ENCODE measurements at regions not wholly inside any gene's neighbourhood (a gene's known extent, or its start where the extent isn't known, plus 50 kb on each side); places are given as distances from the start of the nearest gene placed in this dataset.
A peak's percentile ranks its signal among the peaks of the same experiment; 100 is the strongest.

- TF ChIP-seq TAF1 (IDR thresholded peaks at IDR 0.05; ENCODE audit: borderline replicate concordance, low read depth, low read length) (no peak), POLR2AphosphoS5 (IDR thresholded peaks at IDR 0.05; ENCODE audit: low read depth, low read length) (no peak), POLR2A (IDR thresholded peaks at IDR 0.05; ENCODE audit: low read depth, low read length) (no peak)
- no peak for FAIRE-seq
- no peak for DNase-seq (ENCODE audit: insufficient read length)
Measured at GRCh38 chr3:59388555-59389270, 338.9 kb upstream of the CFAP20DC start.

GRCh38 chr3:59386165-59386564 lies 336.3 kb upstream of the CFAP20DC start:
- FAIRE-seq = peak; percentile 85
- peak; percentile 28 for DNase-seq (ENCODE audit: insufficient read length)
- no peak for TF ChIP-seq POLR2AphosphoS5 (IDR thresholded peaks at IDR 0.05; ENCODE audit: low read depth, low read length)
- TF ChIP-seq POLR2A (IDR thresholded peaks at IDR 0.05; ENCODE audit: low read depth, low read length) = no peak
- TF ChIP-seq TAF1 (IDR thresholded peaks at IDR 0.05; ENCODE audit: borderline replicate concordance, low read depth, low read length) = no peak

GRCh38 chr3:59385547-59385946 lies 335.7 kb upstream of the CFAP20DC start:
- FAIRE-seq (no peak), DNase-seq (ENCODE audit: insufficient read length) (no peak)

GRCh38 chr3:59381282-59381681 lies 331.5 kb upstream of the CFAP20DC start:
- DNase-seq (ENCODE audit: insufficient read length) = no peak
- FAIRE-seq = peak; percentile 86
- TF ChIP-seq POLR2AphosphoS5 (IDR thresholded peaks at IDR 0.05; ENCODE audit: low read depth, low read length) (no peak), TAF1 (IDR thresholded peaks at IDR 0.05; ENCODE audit: borderline replicate concordance, low read depth, low read length) (no peak), POLR2A (IDR thresholded peaks at IDR 0.05; ENCODE audit: low read depth, low read length) (no peak)

More at GRCh38 chr3:59385547-59385946, 335.7 kb upstream of the CFAP20DC start:
- no peak for TF ChIP-seq POLR2AphosphoS5 (IDR thresholded peaks at IDR 0.05; ENCODE audit: low read depth, low read length)
- no peak for TF ChIP-seq TAF1 (IDR thresholded peaks at IDR 0.05; ENCODE audit: borderline replicate concordance, low read depth, low read length)
- no peak for TF ChIP-seq POLR2A (IDR thresholded peaks at IDR 0.05; ENCODE audit: low read depth, low read length)

GRCh38 chr3:59380146-59380545 lies 330.3 kb upstream of the CFAP20DC start:
- TF ChIP-seq POLR2AphosphoS5 (IDR thresholded peaks at IDR 0.05; ENCODE audit: low read depth, low read length) (no peak), TAF1 (IDR thresholded peaks at IDR 0.05; ENCODE audit: borderline replicate concordance, low read depth, low read length) (no peak), POLR2A (IDR thresholded peaks at IDR 0.05; ENCODE audit: low read depth, low read length) (no peak)
- no peak for DNase-seq (ENCODE audit: insufficient read length)
- FAIRE-seq = no peak

GRCh38 chr3:59374818-59375211 lies 325.0 kb upstream of the CFAP20DC start:
- FAIRE-seq (peak; percentile 98), DNase-seq (ENCODE audit: insufficient read length) (no peak)
- TF ChIP-seq POLR2AphosphoS5 (IDR thresholded peaks at IDR 0.05; ENCODE audit: low read depth, low read length) = no peak
- no peak for TF ChIP-seq TAF1 (IDR thresholded peaks at IDR 0.05; ENCODE audit: borderline replicate concordance, low read depth, low read length)
- no peak for TF ChIP-seq POLR2A (IDR thresholded peaks at IDR 0.05; ENCODE audit: low read depth, low read length)

GRCh38 chr3:59374091-59374817 lies 324.4 kb upstream of the CFAP20DC start:
- no peak for TF ChIP-seq TAF1 (IDR thresholded peaks at IDR 0.05; ENCODE audit: borderline replicate concordance, low read depth, low read length)
- TF ChIP-seq POLR2AphosphoS5 (IDR thresholded peaks at IDR 0.05; ENCODE audit: low read depth, low read length) = no peak
- TF ChIP-seq POLR2A (IDR thresholded peaks at IDR 0.05; ENCODE audit: low read depth, low read length) = no peak
- DNase-seq (ENCODE audit: insufficient read length) (no peak), FAIRE-seq (no peak)

GRCh38 chr3:59372346-59372745 lies 322.5 kb upstream of the CFAP20DC start:
- DNase-seq (ENCODE audit: insufficient read length) (no peak), FAIRE-seq (no peak)
- TF ChIP-seq TAF1 (IDR thresholded peaks at IDR 0.05; ENCODE audit: borderline replicate concordance, low read depth, low read length) = no peak

- FAIRE-seq (no peak), DNase-seq (ENCODE audit: insufficient read length) (no peak)
- TF ChIP-seq POLR2AphosphoS5 (IDR thresholded peaks at IDR 0.05; ENCODE audit: low read depth, low read length) (no peak), TAF1 (IDR thresholded peaks at IDR 0.05; ENCODE audit: borderline replicate concordance, low read depth, low read length) (no peak), POLR2A (IDR thresholded peaks at IDR 0.05; ENCODE audit: low read depth, low read length) (no peak)
Measured at GRCh38 chr3:59368900-59369675, 319.3 kb upstream of the CFAP20DC start.

- DNase-seq (ENCODE audit: insufficient read length) = no peak
- peak; percentile 36 for FAIRE-seq
- TF ChIP-seq TAF1 (IDR thresholded peaks at IDR 0.05; ENCODE audit: borderline replicate concordance, low read depth, low read length) (no peak), POLR2AphosphoS5 (IDR thresholded peaks at IDR 0.05; ENCODE audit: low read depth, low read length) (no peak), POLR2A (IDR thresholded peaks at IDR 0.05; ENCODE audit: low read depth, low read length) (no peak)
Measured at GRCh38 chr3:59367150-59367549, 317.3 kb upstream of the CFAP20DC start.

GRCh38 chr3:59366218-59366617 lies 316.4 kb upstream of the CFAP20DC start:
- no peak for DNase-seq (ENCODE audit: insufficient read length)
- TF ChIP-seq TAF1 (IDR thresholded peaks at IDR 0.05; ENCODE audit: borderline replicate concordance, low read depth, low read length) (no peak), POLR2AphosphoS5 (IDR thresholded peaks at IDR 0.05; ENCODE audit: low read depth, low read length) (no peak), POLR2A (IDR thresholded peaks at IDR 0.05; ENCODE audit: low read depth, low read length) (no peak)
- no peak for FAIRE-seq

Measured in GM12892 (cell line).